HepG2 (cell line): ENCODE measurements at regions not wholly inside any gene's neighbourhood (a gene's known extent, or its start where the extent isn't known, plus 50 kb on each side); places are given as distances from the start of the nearest gene placed in this dataset.

Experiments
- ATAC-seq: fragments of 200-7000 bp; cut with Tn5 transposase; 3 replicates; pipeline ENCODE4 v1.9.1; 2020; ENCODE audit warnings: mild to moderate bottlenecking, moderate library complexity
- BruUV-seq: library from RNA; stranded (reverse); fragments of 400-500 nt; replicated peaks from 2 replicates; lab custom pipeline; 2021; lab: Mats Ljungman, UMichigan
- CTCF ChIA-PET: fragments of 300-600 bp; formaldehyde crosslinking; extraction: SDS; loops from one replicate; lab custom pipeline; 2021; ENCODE audit warnings: low total read pairs, inconsistent platforms, low intra/inter-chr PET ratio; lab: Yijun Ruan, JAX
- POLR2A ChIA-PET: fragments of 350-600 bp; sonication (Branson Sonifier 250); formaldehyde crosslinking; loops from one replicate; lab custom pipeline; 2020; ENCODE audit warnings: antibody characterized with exemption, inconsistent platforms; lab: Yijun Ruan, JAX
- DNase-seq: peaks from one replicate; pipeline ENCODE4 v3.0.0-alpha.2; 2015; ENCODE audit warnings: low spot score
- FAIRE-seq: peaks from 3 replicates; lab custom pipeline; 2011; peaks lifted over from hg19 to GRCh38; lab: Jason Lieb, UNC
- H2AFZ ChIP-seq: one replicate; pipeline ENCODE4 v1.6.1; 2011; ENCODE audit warnings: low read length, inconsistent platforms
- H3K27ac ChIP-seq: fragments of 300-600 bp; 3 replicates; pipeline ENCODE4 v1.8.0; 2011; ENCODE audit warnings: mixed run types, mild to moderate bottlenecking, mixed read lengths, low read length, inconsistent platforms; ENCODE audit not compliant: insufficient read depth; ENCODE audit errors: extremely low read length
- H3K27me3 ChIP-seq, 2 experiments: fragments of 200-600 bp in 1 of 2; 2 replicates in 1 of 2; 3 replicates in 1 of 2; pipeline versions ENCODE4 v1.6.0 to v1.8.0; 2011; ENCODE audit warnings: low read length in 2 of 2, mild to moderate bottlenecking in 2 of 2, moderate library complexity in 2 of 2, inconsistent platforms in 1 of 2; ENCODE audit not compliant: insufficient read depth in 2 of 2, control insufficient read depth in 1 of 2
- H3K36me3 ChIP-seq, 2 experiments: fragments of 200-600 bp in 1 of 2; replicated peaks in 1 of 2; 2 replicates in 1 of 2; 3 replicates in 1 of 2; pipeline versions ENCODE4 v1.5.1 to v1.8.0; 2011; ENCODE audit warnings: low read length in 2 of 2, inconsistent platforms in 1 of 2; ENCODE audit not compliant: insufficient read depth in 2 of 2, control insufficient read depth in 1 of 2
- H3K4me1 ChIP-seq: 2 replicates; pipeline ENCODE4 v1.5.1; 2012; ENCODE audit warnings: low read length, inconsistent platforms; ENCODE audit not compliant: insufficient read depth
- H3K4me2 ChIP-seq: 2 replicates; pipeline ENCODE4 v1.6.0; 2011; ENCODE audit warnings: low read depth, low read length, inconsistent platforms
- H3K4me3 ChIP-seq, 3 experiments: fragments of 200-600 bp in 1 of 3; sonication (generic), shearing (Covaris generic) in 1 of 3; replicated peaks in 1 of 3; 2 replicates each; pipeline ENCODE4 v1.5.1; 2011 to 2016; ENCODE audit warnings: low read length in 3 of 3, inconsistent platforms in 2 of 3, low read depth in 2 of 3, mild to moderate bottlenecking in 2 of 3, control low read depth in 1 of 3, mixed read lengths in 1 of 3; ENCODE audit not compliant: insufficient read depth in 1 of 3
- H3K79me2 ChIP-seq: one replicate; pipeline ENCODE4 v1.6.1; 2011; ENCODE audit warnings: low read length, inconsistent platforms; ENCODE audit not compliant: insufficient read depth
- H3K9ac ChIP-seq: 2 replicates; pipeline ENCODE4 v1.6.0; 2011; ENCODE audit warnings: mild to moderate bottlenecking, low read depth, low read length, inconsistent platforms; ENCODE audit not compliant: insufficient read depth
- H3K9me3 ChIP-seq: 2 replicates; pipeline ENCODE4 v1.5.1; 2012; ENCODE audit warnings: mild to moderate bottlenecking, low read length
- H4K20me1 ChIP-seq: 2 replicates; pipeline ENCODE4 v1.6.0; 2011; ENCODE audit warnings: inconsistent platforms, mild to moderate bottlenecking, low read length, moderate library complexity; ENCODE audit not compliant: insufficient read depth
- ARID2 ChIP-seq: sonication (generic); formaldehyde crosslinking; IDR thresholded peaks from 2 replicates; pipeline ENCODE4 v1.8.1; 2022; ENCODE audit warnings: mild to moderate bottlenecking, missing genetic modification reagents, borderline replicate concordance
- DMTF1 ChIP-seq: sonication (generic); formaldehyde crosslinking; IDR thresholded peaks from 2 replicates; pipeline ENCODE4 v1.4.0; 2020; ENCODE audit warnings: mild to moderate bottlenecking, missing genetic modification reagents
- FOSL2 ChIP-seq: sonication (generic); formaldehyde crosslinking; IDR thresholded peaks from 2 replicates; pipeline ENCODE4 v1.4.0; 2020; ENCODE audit warnings: missing genetic modification reagents
- IKZF1 ChIP-seq: fragments of 450-650 bp; IDR thresholded peaks from 2 replicates; pipeline ENCODE4 v1.7.1; 2016
- MIER2 ChIP-seq: IDR thresholded peaks from 2 replicates; pipeline ENCODE4 v1.6.1; 2016; ENCODE audit warnings: missing biosample characterization, missing genetic modification reagents
- SRSF9 ChIP-seq: fragments of 200-400 bp; formaldehyde crosslinking; IDR thresholded peaks from 2 replicates; pipeline ENCODE4 v1.6.1; 2018; ENCODE audit warnings: borderline replicate concordance, mild to moderate bottlenecking, low read depth, low read length; ENCODE audit not compliant: insufficient read depth, poor library complexity, severe bottlenecking
- TCF7L2 ChIP-seq: IDR thresholded peaks from 2 replicates; pipeline ENCODE4 v1.6.1; 2011; ENCODE audit warnings: mild to moderate bottlenecking, low read depth, low read length, moderate library complexity
- XRCC5 ChIP-seq: fragments of 200-400 bp; formaldehyde crosslinking; optimal IDR thresholded peaks from 2 replicates; pipeline ENCODE3; 2017; ENCODE audit warnings: mild to moderate bottlenecking, low read length
- ZBTB49 ChIP-seq: sonication (generic); formaldehyde crosslinking; IDR thresholded peaks from 2 replicates; pipeline ENCODE4 v1.4.0; 2020; ENCODE audit warnings: missing genetic modification reagents, borderline replicate concordance
- ZKSCAN8 ChIP-seq: IDR thresholded peaks from 2 replicates; pipeline ENCODE4 v1.6.1; 2016; ENCODE audit warnings: borderline replicate concordance, missing genetic modification reagents, missing compliant biosample characterization
- ZNF253 ChIP-seq: sonication (generic); formaldehyde crosslinking; IDR thresholded peaks from 2 replicates; pipeline ENCODE4 v1.8.0; 2022; ENCODE audit warnings: mild to moderate bottlenecking, missing genetic modification reagents, borderline replicate concordance
- ZNF839 ChIP-seq: sonication (generic); formaldehyde crosslinking; IDR thresholded peaks from 2 replicates; pipeline ENCODE4 v1.4.0; 2020; ENCODE audit warnings: missing genetic modification reagents, mild to moderate bottlenecking, borderline replicate concordance
- WGBS: methylation state at CpG from one replicate; pipeline ENCODE4 v1.1.6; 2017; ENCODE audit warnings: low lambda C conversion rate; 5-methylcytosine and 5-hydroxymethylcytosine counted together
- in situ Hi-C: cut with HindIII; loops from 2 replicates; pipeline ENCODE4 v1.10.0; 2017; ENCODE audit warnings: low pct_unique_long_range_greater_than_20kb; ENCODE audit not compliant: extremely low pct_ligation_motif_present
- intact Hi-C: fragments of 100-400 bp; cut with micrococcal nuclease; formaldehyde crosslinking; loops from one replicate; pipeline ENCODE4 v1.10.0; 2022; ENCODE audit not compliant: unreplicated experiment
- TF ChIP-seq, protein P1 (sequence below): sonication (generic); formaldehyde crosslinking; IDR thresholded peaks from 2 replicates; pipeline ENCODE4 v1.5.0; 2020; ENCODE audit warnings: mild to moderate bottlenecking, missing genetic modification reagents, moderate library complexity
- TF ChIP-seq, protein P2 (sequence below): sonication (generic); formaldehyde crosslinking; IDR thresholded peaks from 2 replicates; pipeline ENCODE4 v1.8.0; 2022; ENCODE audit warnings: mild to moderate bottlenecking, missing genetic modification reagents

DNA sequence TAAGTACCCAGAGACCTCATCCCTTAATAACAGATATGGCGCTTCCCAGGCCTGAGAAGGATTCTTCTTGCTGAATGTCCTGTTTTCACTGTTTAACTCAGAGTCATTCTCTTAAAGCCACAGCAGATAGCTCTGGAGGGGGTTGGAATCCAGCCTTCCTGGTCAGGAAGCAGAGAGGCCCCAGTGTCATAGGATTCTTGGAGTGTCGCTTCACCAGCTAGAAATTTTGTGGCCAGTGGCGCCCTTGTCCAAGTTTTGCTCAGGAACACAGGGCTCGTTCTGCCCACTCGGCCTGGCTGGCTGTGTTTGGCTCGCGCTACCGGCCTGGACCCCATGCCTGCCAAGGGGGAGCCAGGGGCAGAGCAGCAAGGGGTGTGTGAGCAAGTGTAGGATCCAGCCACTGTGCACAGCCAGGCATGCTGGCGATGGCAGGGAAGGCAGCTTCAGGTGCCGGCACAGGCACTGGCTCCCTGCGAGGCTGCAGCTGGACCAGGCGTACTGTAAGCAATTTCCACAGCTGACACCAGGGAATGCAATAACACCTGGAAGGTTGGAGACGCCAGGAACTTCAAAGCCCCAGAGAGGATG lies 214.8 kb upstream of the SESN3 start:
- no TSS peak for BruUV-seq
- CTCF ChIA-PET = no interaction called here

More for the DNA sequence above, 214.8 kb upstream of the SESN3 start:
- POLR2A ChIA-PET = no interaction called here
- DNase-seq (no peak), FAIRE-seq (no peak), ATAC-seq (no peak)
- Histone ChIP-seq H3K79me2 (no peaks in the 10 kb centered on the region), H3K9me3 (no peaks in the 10 kb centered on the region), H4K20me1 (no peaks in the 10 kb centered on the region), H3K27ac (no peak overlapping the region), H3K4me1 (no peaks in the 10 kb centered on the region), H2AFZ (no peak overlapping the region), H3K36me3 (no peaks in the 10 kb centered on the region), H3K27me3 (no peaks in the 10 kb centered on the region), H3K4me3 (no peak overlapping the region), H3K4me2 (no peak overlapping the region), H3K9ac (no peak overlapping the region)
- intact Hi-C loops (no loop called here), in situ Hi-C loops (no loop called here)
- 52% methylated on average over 12 of the region's 13 CpGs for WGBS
- TF ChIP-seq ARID2 (CRISPR knock-in tag) (no peak), MIER2 (no peak), TCF7L2 (no peak), ZNF839 (CRISPR knock-in tag) (no peak), FOSL2 (CRISPR knock-in tag) (no peak), SRSF9 (no peak), XRCC5 (no peak), IKZF1 (no peak), DMTF1 (CRISPR knock-in tag) (no peak), ZBTB49 (no peak), ZNF253 (CRISPR knock-in tag) (no peak), ZKSCAN8 (CRISPR knock-in tag) (no peak)
- TF ChIP-seq, protein P1, sequence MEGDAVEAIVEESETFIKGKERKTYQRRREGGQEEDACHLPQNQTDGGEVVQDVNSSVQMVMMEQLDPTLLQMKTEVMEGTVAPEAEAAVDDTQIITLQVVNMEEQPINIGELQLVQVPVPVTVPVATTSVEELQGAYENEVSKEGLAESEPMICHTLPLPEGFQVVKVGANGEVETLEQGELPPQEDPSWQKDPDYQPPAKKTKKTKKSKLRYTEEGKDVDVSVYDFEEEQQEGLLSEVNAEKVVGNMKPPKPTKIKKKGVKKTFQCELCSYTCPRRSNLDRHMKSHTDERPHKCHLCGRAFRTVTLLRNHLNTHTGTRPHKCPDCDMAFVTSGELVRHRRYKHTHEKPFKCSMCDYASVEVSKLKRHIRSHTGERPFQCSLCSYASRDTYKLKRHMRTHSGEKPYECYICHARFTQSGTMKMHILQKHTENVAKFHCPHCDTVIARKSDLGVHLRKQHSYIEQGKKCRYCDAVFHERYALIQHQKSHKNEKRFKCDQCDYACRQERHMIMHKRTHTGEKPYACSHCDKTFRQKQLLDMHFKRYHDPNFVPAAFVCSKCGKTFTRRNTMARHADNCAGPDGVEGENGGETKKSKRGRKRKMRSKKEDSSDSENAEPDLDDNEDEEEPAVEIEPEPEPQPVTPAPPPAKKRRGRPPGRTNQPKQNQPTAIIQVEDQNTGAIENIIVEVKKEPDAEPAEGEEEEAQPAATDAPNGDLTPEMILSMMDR (CRISPR knock-in tag) = no peak
- TF ChIP-seq, protein P2, sequence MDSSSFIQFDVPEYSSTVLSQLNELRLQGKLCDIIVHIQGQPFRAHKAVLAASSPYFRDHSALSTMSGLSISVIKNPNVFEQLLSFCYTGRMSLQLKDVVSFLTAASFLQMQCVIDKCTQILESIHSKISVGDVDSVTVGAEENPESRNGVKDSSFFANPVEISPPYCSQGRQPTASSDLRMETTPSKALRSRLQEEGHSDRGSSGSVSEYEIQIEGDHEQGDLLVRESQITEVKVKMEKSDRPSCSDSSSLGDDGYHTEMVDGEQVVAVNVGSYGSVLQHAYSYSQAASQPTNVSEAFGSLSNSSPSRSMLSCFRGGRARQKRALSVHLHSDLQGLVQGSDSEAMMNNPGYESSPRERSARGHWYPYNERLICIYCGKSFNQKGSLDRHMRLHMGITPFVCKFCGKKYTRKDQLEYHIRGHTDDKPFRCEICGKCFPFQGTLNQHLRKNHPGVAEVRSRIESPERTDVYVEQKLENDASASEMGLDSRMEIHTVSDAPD (CRISPR knock-in tag) = no peak
